ENCODE measurements at regions not wholly inside any gene's neighbourhood (a gene's known extent, or its start where the extent isn't known, plus 50 kb on each side); places are given as distances from the start of the nearest gene placed in this dataset.

DNA sequence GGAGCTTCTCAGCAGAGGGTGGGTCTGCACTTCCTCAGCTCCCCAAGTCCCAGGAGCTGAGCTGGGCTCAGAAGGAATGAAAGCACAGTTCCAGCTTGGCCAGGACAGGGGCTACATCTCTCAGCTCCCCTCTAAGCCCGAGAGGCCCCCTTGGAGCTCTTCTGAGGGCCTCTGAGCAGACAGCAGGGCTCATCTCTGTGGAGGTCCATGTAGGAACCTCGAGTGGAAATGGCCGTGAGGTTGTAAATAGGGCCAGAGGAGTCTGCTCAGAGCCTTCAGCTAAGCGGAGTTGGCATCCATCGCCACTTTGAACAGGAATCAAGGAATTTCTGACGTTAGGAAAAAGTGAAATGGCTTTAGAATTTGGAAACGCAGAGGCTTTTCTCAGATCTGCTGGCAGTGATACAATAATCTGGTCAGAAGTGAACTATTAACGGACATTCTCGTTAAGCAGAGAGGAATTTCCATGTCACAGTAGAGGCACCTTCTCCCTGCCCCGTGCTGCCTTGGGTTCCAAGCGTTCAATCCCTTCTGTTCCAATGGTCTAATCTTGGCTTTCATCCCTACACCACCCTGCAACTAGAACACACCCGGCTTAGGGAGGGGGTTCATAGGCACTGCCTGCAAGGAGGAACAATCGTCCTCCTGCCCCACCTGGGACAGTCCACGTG, 213.9 kb downstream of the NDUFA10 start:
- intact Hi-C loops (cut with DNase I, micrococcal nuclease), result no loop called here
- no peak for DNase-seq
- no peak for ATAC-seq (ENCODE audit: poor library complexity)
- CTCF ChIA-PET, result no interaction called here
- H3K27ac Mint-ChIP-seq, result no peak overlapping the region
- no peaks in the 10 kb centered on the region for H3K27me3 Mint-ChIP-seq
- no peaks in the 10 kb centered on the region for H3K9me3 Mint-ChIP-seq
- H3K4me3 Mint-ChIP-seq, result no peak overlapping the region
- Histone ChIP-seq H3K36me3 (ENCODE audit: insufficient read depth, low read length) (no peaks in the 10 kb centered on the region), H3K27ac (ENCODE audit: low read depth in 1 of 2, low read length in 2 of 2) (no peak overlapping the region), H3K27me3 (ENCODE audit: control insufficient read depth in 1 of 2, insufficient read depth in 2 of 2, low read length in 2 of 2) (no peaks in the 10 kb centered on the region), H3K9me3 (ENCODE audit: control insufficient read depth in 1 of 2, insufficient read depth in 1 of 2, low read length in 2 of 2) (no peaks in the 10 kb centered on the region), H3K4me1 (ENCODE audit: insufficient read depth, low read length) (no peaks in the 10 kb centered on the region), H3K4me3 (ENCODE audit: low read length) (no peak overlapping the region)
- TF ChIP-seq, protein P1, sequence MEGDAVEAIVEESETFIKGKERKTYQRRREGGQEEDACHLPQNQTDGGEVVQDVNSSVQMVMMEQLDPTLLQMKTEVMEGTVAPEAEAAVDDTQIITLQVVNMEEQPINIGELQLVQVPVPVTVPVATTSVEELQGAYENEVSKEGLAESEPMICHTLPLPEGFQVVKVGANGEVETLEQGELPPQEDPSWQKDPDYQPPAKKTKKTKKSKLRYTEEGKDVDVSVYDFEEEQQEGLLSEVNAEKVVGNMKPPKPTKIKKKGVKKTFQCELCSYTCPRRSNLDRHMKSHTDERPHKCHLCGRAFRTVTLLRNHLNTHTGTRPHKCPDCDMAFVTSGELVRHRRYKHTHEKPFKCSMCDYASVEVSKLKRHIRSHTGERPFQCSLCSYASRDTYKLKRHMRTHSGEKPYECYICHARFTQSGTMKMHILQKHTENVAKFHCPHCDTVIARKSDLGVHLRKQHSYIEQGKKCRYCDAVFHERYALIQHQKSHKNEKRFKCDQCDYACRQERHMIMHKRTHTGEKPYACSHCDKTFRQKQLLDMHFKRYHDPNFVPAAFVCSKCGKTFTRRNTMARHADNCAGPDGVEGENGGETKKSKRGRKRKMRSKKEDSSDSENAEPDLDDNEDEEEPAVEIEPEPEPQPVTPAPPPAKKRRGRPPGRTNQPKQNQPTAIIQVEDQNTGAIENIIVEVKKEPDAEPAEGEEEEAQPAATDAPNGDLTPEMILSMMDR (IDR thresholded peaks at IDR 0.05), result no peak
- H3K36me3 Mint-ChIP-seq (ENCODE audit: low read depth), result no peaks in the 10 kb centered on the region
- H3K4me1 Mint-ChIP-seq (ENCODE audit: low read depth), result no peaks in the 10 kb centered on the region
- POLR2A ChIA-PET, result no interaction called here

DNA sequence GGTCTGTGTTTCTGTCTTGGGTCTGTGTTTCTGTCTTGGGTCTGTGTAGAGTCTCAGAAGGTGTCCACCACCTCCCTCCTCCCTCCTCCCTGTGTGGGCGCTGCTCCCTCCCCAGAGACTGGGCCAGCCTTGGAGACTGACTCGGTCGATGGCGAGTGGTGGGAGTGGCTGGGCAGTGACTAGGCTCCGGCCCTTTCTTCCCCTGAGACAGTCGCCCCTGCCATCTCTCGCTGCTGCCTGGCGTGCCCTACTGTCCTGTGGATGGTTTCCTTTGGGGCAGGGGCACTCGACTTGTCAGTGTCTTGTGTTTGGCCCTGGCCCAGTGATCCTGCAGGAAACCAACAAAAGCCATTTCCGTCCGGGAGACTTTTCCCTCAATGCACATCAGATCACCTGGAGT, 215.8 kb downstream of the NDUFA10 start:
- no peaks in the 10 kb centered on the region for H3K36me3 ChIP-seq (ENCODE audit: insufficient read depth, low read length)
- no peaks in the 10 kb centered on the region for H3K27me3 ChIP-seq (ENCODE audit: control insufficient read depth in 1 of 2, insufficient read depth in 2 of 2, low read length in 2 of 2)
- Mint-ChIP-seq H3K4me3 (no peak overlapping the region), H3K36me3 (ENCODE audit: low read depth) (no peaks in the 10 kb centered on the region), H3K4me1 (ENCODE audit: low read depth) (no peaks in the 10 kb centered on the region), H3K27me3 (no peaks in the 10 kb centered on the region), H3K9me3 (no peaks in the 10 kb centered on the region), H3K27ac (no peak overlapping the region)
- H3K9me3 ChIP-seq (ENCODE audit: control insufficient read depth in 1 of 2, insufficient read depth in 1 of 2, low read length in 2 of 2), result no peaks in the 10 kb centered on the region
- intact Hi-C loops (cut with DNase I, micrococcal nuclease), result no loop called here
- TF ChIP-seq, protein P1 (IDR thresholded peaks at IDR 0.05), result no peak
- no peak for DNase-seq
- H3K4me1 ChIP-seq (ENCODE audit: insufficient read depth, low read length), result no peaks in the 10 kb centered on the region
- CTCF ChIA-PET, result no interaction called here
- POLR2A ChIA-PET, result no interaction called here
- H3K27ac ChIP-seq (ENCODE audit: low read depth in 1 of 2, low read length in 2 of 2), result no peak overlapping the region
- ATAC-seq (ENCODE audit: poor library complexity), result no peak
- H3K4me3 ChIP-seq (ENCODE audit: low read length), result no peak overlapping the region

GRCh38 chr2:239807568-239807967, 217.6 kb downstream of the NDUFA10 start:
- TF ChIP-seq, protein P1 (IDR thresholded peaks at IDR 0.05), result no peak
- intact Hi-C loops (cut with DNase I, micrococcal nuclease), result no loop called here
- Histone ChIP-seq H3K27ac (ENCODE audit: low read depth in 1 of 2, low read length in 2 of 2) (no peak overlapping the region), H3K4me1 (ENCODE audit: insufficient read depth, low read length) (no peaks in the 10 kb centered on the region), H3K9me3 (ENCODE audit: control insufficient read depth in 1 of 2, insufficient read depth in 1 of 2, low read length in 2 of 2) (no peaks in the 10 kb centered on the region), H3K27me3 (ENCODE audit: control insufficient read depth in 1 of 2, insufficient read depth in 2 of 2, low read length in 2 of 2) (no peaks in the 10 kb centered on the region), H3K4me3 (ENCODE audit: low read length) (no peak overlapping the region), H3K36me3 (ENCODE audit: insufficient read depth, low read length) (no peaks in the 10 kb centered on the region)
- Mint-ChIP-seq H3K27me3 (no peaks in the 10 kb centered on the region), H3K9me3 (no peaks in the 10 kb centered on the region), H3K27ac (no peak overlapping the region), H3K4me1 (ENCODE audit: low read depth) (no peaks in the 10 kb centered on the region), H3K36me3 (ENCODE audit: low read depth) (no peaks in the 10 kb centered on the region), H3K4me3 (no peak overlapping the region)
- ATAC-seq (ENCODE audit: poor library complexity) (no peak), DNase-seq (no peak)
- ChIA-PET CTCF (no interaction called here), POLR2A (no interaction called here)
